Activated T-cell treated with anti-CD3 and anti-CD28 coated beads, Interleukin-2, amount 50 U/mL, for 48 hours (primary cell): ENCODE measurements at regions not wholly inside any gene's neighbourhood (a gene's known extent, or its start where the extent isn't known, plus 50 kb on each side); places are given as distances from the start of the nearest gene placed in this dataset.

Experiments
- DNase-seq, 2 experiments: peaks; one replicate each; pipeline ENCODE4 v3.0.0-alpha.2; 2020

DNA sequence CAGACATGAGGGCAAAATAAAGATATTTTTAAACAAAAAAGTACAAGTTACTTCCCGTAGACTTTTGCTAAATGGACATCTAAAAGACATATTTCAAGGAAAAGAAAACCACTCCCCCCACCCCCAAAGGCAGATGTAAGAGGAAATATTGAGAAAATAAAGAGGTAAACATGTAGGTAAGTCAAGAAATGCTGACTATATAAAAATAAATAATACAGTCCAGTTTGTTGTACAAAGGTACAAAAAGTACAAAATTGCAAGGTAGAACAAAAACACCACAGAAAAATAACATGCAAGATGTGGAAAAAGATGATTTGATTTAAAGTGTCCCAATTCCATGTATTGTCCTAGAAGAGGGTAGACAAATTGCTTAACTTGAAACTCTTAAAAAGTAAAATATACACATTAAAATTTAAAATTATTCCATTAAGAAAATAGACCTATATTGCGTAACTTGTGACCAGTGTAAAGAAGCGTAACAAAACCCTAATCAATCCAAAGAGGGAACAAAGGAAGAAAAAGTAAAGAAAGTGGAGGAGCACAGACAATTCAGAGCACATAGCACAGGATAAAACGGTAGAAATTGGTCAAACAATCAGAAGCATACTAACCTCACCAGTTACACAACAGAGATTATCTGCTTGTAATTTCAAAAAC lies 58.4 kb upstream of the FAM216B start:
- no peak for DNase-seq

- DNase-seq = no peak
Measured at GRCh38 chr13:42728507-42729180, 52.7 kb upstream of the FAM216B start.

DNA sequence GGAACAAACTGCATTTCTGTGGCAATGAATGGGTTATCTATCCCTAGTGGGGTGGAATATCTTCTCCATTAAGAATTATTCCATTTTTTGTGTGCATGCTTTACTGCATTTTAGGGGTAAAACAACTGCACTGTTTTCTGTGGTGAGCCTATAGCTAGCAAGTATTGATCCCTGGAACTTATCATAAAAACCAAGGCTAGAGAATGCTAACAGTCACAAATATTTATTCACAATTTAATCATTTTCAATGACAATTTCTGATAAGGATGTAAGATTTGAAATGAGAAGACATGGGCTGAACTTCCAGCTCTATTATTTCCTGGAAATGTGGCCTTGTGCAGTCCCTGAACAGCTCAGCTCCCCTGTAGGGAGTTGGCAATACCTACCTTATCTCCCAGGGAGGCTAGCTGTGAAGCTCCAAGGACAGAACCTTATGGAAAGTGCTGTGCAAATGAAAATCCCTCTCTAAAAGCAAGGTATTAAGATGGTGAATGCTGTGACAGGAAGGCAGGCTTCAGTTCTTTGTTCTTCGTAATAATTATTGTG lies 51.5 kb upstream of the FAM216B start:
- DNase-seq = no peak
